Activated CD4-positive, alpha-beta T cell treated with anti-CD3 and anti-CD28 coated beads, Interleukin-2, amount 10 ng/mL, durations not matched to agents 7 days and 5 days (primary cell): ENCODE measurements at regions not wholly inside any gene's neighbourhood (a gene's known extent, or its start where the extent isn't known, plus 50 kb on each side); places are given as distances from the start of the nearest gene placed in this dataset.

Source experiments
- CTCF ChIA-PET: fragments of 350-600 bp; sonication (Branson Sonifier 250); formaldehyde crosslinking; loops from one replicate; lab custom pipeline; 2021; ENCODE audit warnings: antibody characterized with exemption; lab: Charles Lee
- POLR2A ChIA-PET: fragments of 350-600 bp; sonication (Branson Sonifier 250); formaldehyde crosslinking; loops from one replicate; lab custom pipeline; 2021; ENCODE audit warnings: antibody characterized with exemption; lab: Charles Lee
- DNase-seq: peaks from one replicate; pipeline ENCODE4 v3.0.0-alpha.2; 2020
- H3K27ac Mint-ChIP-seq: one replicate; pipeline ENCODE4 v1.8.0; 2021; ENCODE audit warnings: mild to moderate bottlenecking, moderate library complexity, mixed read lengths
- H3K27me3 Mint-ChIP-seq: one replicate; pipeline ENCODE4 v1.8.0; 2021; ENCODE audit warnings: mixed read lengths
- H3K36me3 Mint-ChIP-seq: one replicate; pipeline ENCODE4 v1.8.0; 2021; ENCODE audit warnings: low read depth, mixed read lengths
- H3K4me1 Mint-ChIP-seq: one replicate; pipeline ENCODE4 v1.8.0; 2021; ENCODE audit warnings: mixed read lengths
- H3K4me3 Mint-ChIP-seq: one replicate; pipeline ENCODE4 v1.8.0; 2021; ENCODE audit warnings: mild to moderate bottlenecking, moderate library complexity, mixed read lengths
- H3K9me3 Mint-ChIP-seq: one replicate; pipeline ENCODE4 v1.8.0; 2021; ENCODE audit warnings: mixed read lengths

GRCh38 chr2:186307871-186308270 is 178.2 kb upstream of the ZC3H15 start:
- no peak for DNase-seq
- Mint-ChIP-seq H3K9me3 (peaks cover 9% of the 10 kb centered on the region), H3K4me3 (no peak overlapping the region), H3K4me1 (no peaks in the 10 kb centered on the region), H3K27me3 (no peaks in the 10 kb centered on the region), H3K27ac (no peak overlapping the region), H3K36me3 (no peaks in the 10 kb centered on the region)
- CTCF ChIA-PET = no interaction called here
- POLR2A ChIA-PET = no interaction called here

GRCh38 chr2:186308347-186308746 is 177.7 kb upstream of the ZC3H15 start:
- CTCF ChIA-PET = no interaction called here
- Mint-ChIP-seq H3K36me3 (no peaks in the 10 kb centered on the region), H3K9me3 (peaks cover 10% of the 10 kb centered on the region), H3K27me3 (no peaks in the 10 kb centered on the region), H3K4me1 (no peaks in the 10 kb centered on the region), H3K4me3 (no peak overlapping the region), H3K27ac (no peak overlapping the region)
- no peak for DNase-seq
- POLR2A ChIA-PET = no interaction called here

- Mint-ChIP-seq H3K4me3 (no peak overlapping the region), H3K36me3 (no peaks in the 10 kb centered on the region), H3K4me1 (no peaks in the 10 kb centered on the region), H3K27me3 (no peaks in the 10 kb centered on the region), H3K9me3 (peaks cover 16% of the 10 kb centered on the region), H3K27ac (no peak overlapping the region)
- ChIA-PET CTCF (no interaction called here), POLR2A (no interaction called here)
- DNase-seq = no peak
Observed at GRCh38 chr2:186309901-186310300, 176.2 kb upstream of the ZC3H15 start.

GRCh38 chr2:186319105-186319504 is 167.0 kb upstream of the ZC3H15 start:
- H3K9me3 Mint-ChIP-seq = peaks cover 29% of the 10 kb centered on the region
- CTCF ChIA-PET = no interaction called here
- POLR2A ChIA-PET = no interaction called here

DNA sequence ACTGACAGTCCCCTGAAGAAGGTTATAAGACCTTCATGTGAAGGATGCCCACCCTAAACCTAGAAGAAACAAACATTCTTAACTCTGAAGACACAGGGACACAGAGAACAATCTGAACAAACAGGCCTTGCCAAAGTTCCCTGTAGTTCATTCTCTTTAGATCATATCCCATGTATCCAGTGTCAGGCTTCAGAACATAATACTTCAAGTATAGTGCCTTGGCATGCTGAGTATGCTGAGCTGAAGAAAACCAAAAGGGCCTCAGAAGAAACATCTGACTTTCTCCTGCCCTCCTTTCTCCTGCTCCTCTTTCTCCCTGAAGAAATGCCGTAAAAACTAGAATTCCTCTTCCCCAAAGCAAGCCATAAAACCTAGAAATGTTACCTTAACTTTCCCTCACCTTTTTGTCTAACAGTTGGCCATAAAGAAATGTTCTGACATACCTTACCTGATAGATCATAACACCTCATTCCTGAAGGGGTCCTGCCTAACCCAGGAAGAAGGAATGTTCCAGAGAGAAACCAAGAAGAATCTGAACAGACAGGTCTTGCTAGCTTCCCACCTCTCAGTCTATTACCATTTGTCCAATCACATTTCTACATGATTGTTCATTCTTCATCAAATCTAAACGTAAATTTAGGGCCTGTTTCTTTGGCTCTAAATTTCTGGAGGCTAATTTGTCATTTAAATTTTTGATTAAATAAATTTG is 160.1 kb upstream of the ZC3H15 start:
- ChIA-PET CTCF (no interaction called here), POLR2A (no interaction called here)
- Mint-ChIP-seq H3K4me3 (no peak overlapping the region), H3K27me3 (no peaks in the 10 kb centered on the region), H3K36me3 (no peaks in the 10 kb centered on the region), H3K27ac (no peak overlapping the region), H3K9me3 (peaks cover 9% of the 10 kb centered on the region), H3K4me1 (no peaks in the 10 kb centered on the region)
- no peak for DNase-seq

More at GRCh38 chr2:186319105-186319504, 167.0 kb upstream of the ZC3H15 start:
- Mint-ChIP-seq H3K36me3 (peaks cover 4% of the 10 kb centered on the region), H3K4me3 (no peak overlapping the region), H3K27ac (no peak overlapping the region), H3K4me1 (no peaks in the 10 kb centered on the region), H3K27me3 (no peaks in the 10 kb centered on the region)
- DNase-seq = no peak

DNA sequence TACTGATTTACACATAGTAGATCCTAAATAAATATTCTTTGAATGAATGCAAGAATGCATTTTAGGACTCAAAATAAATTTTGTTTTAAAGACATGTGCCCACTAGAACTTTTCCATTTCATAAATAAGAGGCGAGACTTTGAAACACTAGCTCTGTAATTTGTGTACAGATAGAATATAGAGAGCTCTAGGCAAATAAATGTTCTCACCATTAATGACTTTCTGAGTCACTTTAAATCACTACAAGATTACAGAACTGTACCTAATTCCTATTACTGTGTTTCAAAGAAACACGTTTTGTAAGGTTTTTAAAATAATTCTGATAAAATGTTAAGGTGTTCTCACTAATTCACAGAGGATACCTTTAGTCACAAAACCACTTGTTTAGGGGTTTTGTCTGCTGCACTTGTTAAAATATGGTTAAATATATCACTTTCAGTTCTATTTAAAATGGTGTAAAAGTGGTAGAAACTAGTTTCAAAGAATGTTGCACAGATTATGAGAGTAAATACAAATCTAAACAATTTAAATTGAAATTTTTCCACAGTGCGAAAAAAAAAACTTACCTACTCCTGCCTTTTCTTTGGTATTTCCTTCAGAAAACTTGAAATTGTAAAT is 158.7 kb upstream of the ZC3H15 start:
- ChIA-PET POLR2A (no interaction called here), CTCF (no interaction called here)
- no peaks in the 10 kb centered on the region for H3K4me1 Mint-ChIP-seq
- H3K4me3 Mint-ChIP-seq = no peak overlapping the region
- no peaks in the 10 kb centered on the region for H3K27me3 Mint-ChIP-seq
- no peaks in the 10 kb centered on the region for H3K36me3 Mint-ChIP-seq
- no peak overlapping the region for H3K27ac Mint-ChIP-seq
- DNase-seq = no peak
- H3K9me3 Mint-ChIP-seq = peaks cover 6% of the 10 kb centered on the region

GRCh38 chr2:186328838-186329237 is 157.2 kb upstream of the ZC3H15 start:
- CTCF ChIA-PET = no interaction called here
- H3K4me1 Mint-ChIP-seq = no peaks in the 10 kb centered on the region
- H3K9me3 Mint-ChIP-seq = peaks cover 1% of the 10 kb centered on the region
- no peak overlapping the region for H3K27ac Mint-ChIP-seq
- POLR2A ChIA-PET = no interaction called here
- no peaks in the 10 kb centered on the region for H3K27me3 Mint-ChIP-seq
- no peak overlapping the region for H3K4me3 Mint-ChIP-seq
- no peaks in the 10 kb centered on the region for H3K36me3 Mint-ChIP-seq
- no peak for DNase-seq

GRCh38 chr2:186330050-186330449 is 156.0 kb upstream of the ZC3H15 start:
- H3K27me3 Mint-ChIP-seq = no peaks in the 10 kb centered on the region
- H3K27ac Mint-ChIP-seq = no peak overlapping the region
- H3K9me3 Mint-ChIP-seq = no peaks in the 10 kb centered on the region
- no peaks in the 10 kb centered on the region for H3K4me1 Mint-ChIP-seq
- CTCF ChIA-PET = no interaction called here
- DNase-seq = no peak
- no peak overlapping the region for H3K4me3 Mint-ChIP-seq
- H3K36me3 Mint-ChIP-seq = no peaks in the 10 kb centered on the region
- POLR2A ChIA-PET = interaction anchor here (0.7 kb wide), 1 partner anchor 178 kb away, joined by 3 read pairs; no protein-coding TSS in a partner anchor

- DNase-seq = no peak
- H3K4me1 Mint-ChIP-seq = no peaks in the 10 kb centered on the region
- H3K4me3 Mint-ChIP-seq = no peak overlapping the region
- no peak overlapping the region for H3K27ac Mint-ChIP-seq
- no peaks in the 10 kb centered on the region for H3K27me3 Mint-ChIP-seq
- peaks cover 12% of the 10 kb centered on the region for H3K9me3 Mint-ChIP-seq
- CTCF ChIA-PET = no interaction called here
- POLR2A ChIA-PET = no interaction called here
- H3K36me3 Mint-ChIP-seq = no peaks in the 10 kb centered on the region
Observed at GRCh38 chr2:186339716-186340115, 146.3 kb upstream of the ZC3H15 start.

- ChIA-PET POLR2A (no interaction called here), CTCF (no interaction called here)
- H3K4me3 Mint-ChIP-seq = no peak overlapping the region
- no peak overlapping the region for H3K27ac Mint-ChIP-seq
- no peak for DNase-seq
- peaks cover 10% of the 10 kb centered on the region for H3K9me3 Mint-ChIP-seq
- H3K27me3 Mint-ChIP-seq = no peaks in the 10 kb centered on the region
- H3K4me1 Mint-ChIP-seq = no peaks in the 10 kb centered on the region
- no peaks in the 10 kb centered on the region for H3K36me3 Mint-ChIP-seq
Observed at GRCh38 chr2:186342029-186342428, 144.0 kb upstream of the ZC3H15 start.

- H3K27me3 Mint-ChIP-seq = no peaks in the 10 kb centered on the region
Observed at GRCh38 chr2:186345745-186346144, 140.3 kb upstream of the ZC3H15 start.

GRCh38 chr2:186346216-186346615 is 139.8 kb upstream of the ZC3H15 start:
- DNase-seq = no peak
- Mint-ChIP-seq H3K27ac (no peak overlapping the region), H3K27me3 (no peaks in the 10 kb centered on the region), H3K4me1 (peaks cover 4% of the 10 kb centered on the region), H3K36me3 (no peaks in the 10 kb centered on the region), H3K4me3 (no peak overlapping the region), H3K9me3 (no peaks in the 10 kb centered on the region)
- CTCF ChIA-PET = no interaction called here
- POLR2A ChIA-PET = no interaction called here

More at GRCh38 chr2:186345745-186346144, 140.3 kb upstream of the ZC3H15 start:
- no peaks in the 10 kb centered on the region for H3K36me3 Mint-ChIP-seq
- H3K27ac Mint-ChIP-seq = no peak overlapping the region
- no peak overlapping the region for H3K4me3 Mint-ChIP-seq
- no peak for DNase-seq
- CTCF ChIA-PET = no interaction called here
- no peaks in the 10 kb centered on the region for H3K9me3 Mint-ChIP-seq
- POLR2A ChIA-PET = no interaction called here
- peaks cover 4% of the 10 kb centered on the region for H3K4me1 Mint-ChIP-seq

- Mint-ChIP-seq H3K4me3 (no peak overlapping the region), H3K27me3 (no peaks in the 10 kb centered on the region), H3K36me3 (no peaks in the 10 kb centered on the region), H3K4me1 (peaks cover 4% of the 10 kb centered on the region), H3K27ac (no peak overlapping the region), H3K9me3 (peaks cover 2% of the 10 kb centered on the region)
- CTCF ChIA-PET = no interaction called here
- DNase-seq = no peak
- POLR2A ChIA-PET = no interaction called here
Observed at GRCh38 chr2:186347472-186347871, 138.6 kb upstream of the ZC3H15 start.

DNA sequence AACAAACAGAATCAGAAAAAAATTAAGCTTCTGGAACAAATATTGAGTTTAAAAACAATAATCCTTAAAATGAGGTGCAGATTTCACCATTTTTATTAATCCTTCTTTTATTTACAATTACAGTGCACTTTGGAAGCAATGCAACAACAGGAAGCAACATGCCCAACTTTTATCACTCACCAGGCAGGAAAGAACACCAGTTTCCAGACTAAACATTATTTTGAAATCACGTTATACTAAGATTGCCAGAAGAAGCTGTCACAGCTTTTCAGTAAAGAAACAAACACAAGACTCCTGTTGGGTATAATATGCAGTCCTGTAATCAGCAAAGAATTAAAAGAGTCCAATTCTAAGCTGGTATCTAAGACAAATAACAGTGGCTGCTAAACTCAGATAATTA is 137.9 kb upstream of the ZC3H15 start:
- ChIA-PET POLR2A (no interaction called here), CTCF (no interaction called here)
- Mint-ChIP-seq H3K27me3 (no peaks in the 10 kb centered on the region), H3K27ac (no peak overlapping the region), H3K4me1 (peaks cover 4% of the 10 kb centered on the region), H3K36me3 (no peaks in the 10 kb centered on the region), H3K4me3 (no peak overlapping the region), H3K9me3 (peaks cover 5% of the 10 kb centered on the region)
- DNase-seq = no peak
